ENCODE measurements at regions not wholly inside any gene's neighbourhood (a gene's known extent, or its start where the extent isn't known, plus 50 kb on each side); places are given as distances from the start of the nearest gene placed in this dataset.

- FAIRE-seq (no peak), DNase-seq (ENCODE audit: low spot score in 2 of 2) (no peak)
Measured at GRCh38 chr2:19532547-19533196, 174.2 kb upstream of the OSR1 start.

- FAIRE-seq (no peak), DNase-seq (ENCODE audit: low spot score in 2 of 2) (no peak)
Measured at GRCh38 chr2:19529677-19530076, 171.3 kb upstream of the OSR1 start.

GRCh38 chr2:19527771-19528170 lies 169.3 kb upstream of the OSR1 start:
- DNase-seq (ENCODE audit: low spot score in 2 of 2), result no peak
- no peak for FAIRE-seq

GRCh38 chr2:19525313-19525712 lies 166.9 kb upstream of the OSR1 start:
- DNase-seq (ENCODE audit: low spot score in 2 of 2), result no peak
- FAIRE-seq, result no peak

GRCh38 chr2:19519045-19519444 lies 160.6 kb upstream of the OSR1 start:
- no peak for FAIRE-seq
- no peak for DNase-seq (ENCODE audit: low spot score in 2 of 2)

GRCh38 chr2:19507137-19507536 lies 148.7 kb upstream of the OSR1 start:
- DNase-seq (ENCODE audit: low spot score in 2 of 2) (no peak), FAIRE-seq (no peak)

- FAIRE-seq, result no peak
- DNase-seq (ENCODE audit: low spot score in 2 of 2), result no peak
Measured at GRCh38 chr2:19505199-19506136, 147.0 kb upstream of the OSR1 start.

GRCh38 chr2:19504400-19505198 lies 146.2 kb upstream of the OSR1 start:
- DNase-seq (ENCODE audit: low spot score in 2 of 2) (no peak), FAIRE-seq (no peak)

GRCh38 chr2:19503915-19504314 lies 145.5 kb upstream of the OSR1 start:
- FAIRE-seq, result no peak
- no peak for DNase-seq (ENCODE audit: low spot score in 2 of 2)

- DNase-seq (ENCODE audit: low spot score in 2 of 2), result no peak
- FAIRE-seq, result no peak
Measured at GRCh38 chr2:19503406-19503805, 145.0 kb upstream of the OSR1 start.

- no peak for FAIRE-seq
Measured at GRCh38 chr2:19500126-19500525, 141.7 kb upstream of the OSR1 start.

GRCh38 chr2:19496646-19497045 lies 138.2 kb upstream of the OSR1 start:
- FAIRE-seq, result no peak

More at GRCh38 chr2:19500126-19500525, 141.7 kb upstream of the OSR1 start:
- no peak for DNase-seq (ENCODE audit: low spot score in 2 of 2)

GRCh38 chr2:19494241-19494640 lies 135.8 kb upstream of the OSR1 start:
- DNase-seq (ENCODE audit: low spot score in 2 of 2) (no peak), FAIRE-seq (no peak)

More at GRCh38 chr2:19496646-19497045, 138.2 kb upstream of the OSR1 start:
- DNase-seq (ENCODE audit: low spot score in 2 of 2), result no peak

- DNase-seq (ENCODE audit: low spot score in 2 of 2), result no peak
- FAIRE-seq, result no peak
Measured at GRCh38 chr2:19491796-19492195, 133.4 kb upstream of the OSR1 start.

- DNase-seq (ENCODE audit: low spot score in 2 of 2) (no peak), FAIRE-seq (no peak)
Measured at GRCh38 chr2:19490846-19491435, 132.5 kb upstream of the OSR1 start.

- DNase-seq (ENCODE audit: low spot score in 2 of 2), result no peak
- no peak for FAIRE-seq
Measured at GRCh38 chr2:19488009-19488691, 129.7 kb upstream of the OSR1 start.

GRCh38 chr2:19484736-19485135 lies 126.3 kb upstream of the OSR1 start:
- no peak for FAIRE-seq

GRCh38 chr2:19480673-19481072 lies 122.2 kb upstream of the OSR1 start:
- no peak for DNase-seq (ENCODE audit: low spot score in 2 of 2)
- FAIRE-seq, result no peak

More at GRCh38 chr2:19484736-19485135, 126.3 kb upstream of the OSR1 start:
- no peak for DNase-seq (ENCODE audit: low spot score in 2 of 2)

GRCh38 chr2:19479666-19480065 lies 121.2 kb upstream of the OSR1 start:
- FAIRE-seq, result no peak

GRCh38 chr2:19478409-19478808 lies 120.0 kb upstream of the OSR1 start:
- no peak for FAIRE-seq
- no peak for DNase-seq (ENCODE audit: low spot score in 2 of 2)

More at GRCh38 chr2:19479666-19480065, 121.2 kb upstream of the OSR1 start:
- DNase-seq (ENCODE audit: low spot score in 2 of 2), result no peak
